ENCODE measurements at regions not wholly inside any gene's neighbourhood (a gene's known extent, or its start where the extent isn't known, plus 50 kb on each side); places are given as distances from the start of the nearest gene placed in this dataset.
"Not testable (repeated sequence)": the region's sequence is repeated elsewhere in the genome, so short reads cannot be mapped to it uniquely, and the experiment has no call there.

DNA sequence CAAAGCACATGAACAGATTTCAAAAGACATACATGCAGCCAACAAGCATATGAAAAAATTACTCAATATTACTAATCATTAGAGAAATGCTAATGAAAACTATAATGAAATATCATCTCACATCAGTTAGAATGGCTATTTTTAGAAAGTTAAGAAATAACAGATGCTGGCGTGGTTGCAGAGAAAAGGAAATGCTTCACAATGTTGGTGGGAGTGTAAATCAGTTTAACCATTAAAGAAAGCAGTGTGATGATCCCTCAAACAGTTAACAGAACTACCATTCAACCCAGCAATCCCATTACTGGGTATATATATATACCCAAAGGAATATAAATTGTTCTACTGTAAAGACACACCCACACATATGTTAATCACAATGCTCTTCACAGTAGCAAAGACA, 117.7 kb upstream of the SETBP1 start:
- Mint-ChIP-seq H3K27ac (no peak overlapping the region), H3K9me3 (ENCODE audit: insufficient read depth) (no peaks in the 10 kb centered on the region), H3K4me1 (ENCODE audit: low read depth) (no peaks in the 10 kb centered on the region), H3K4me3 (no peak overlapping the region), H3K36me3 (ENCODE audit: low read depth) (no peaks in the 10 kb centered on the region), H3K27me3 (ENCODE audit: low read depth) (peaks cover 4% of the 10 kb centered on the region)
- no peak for ATAC-seq
- ChIA-PET CTCF (no interaction called here), POLR2A (no interaction called here)
- no peak for DNase-seq

DNA sequence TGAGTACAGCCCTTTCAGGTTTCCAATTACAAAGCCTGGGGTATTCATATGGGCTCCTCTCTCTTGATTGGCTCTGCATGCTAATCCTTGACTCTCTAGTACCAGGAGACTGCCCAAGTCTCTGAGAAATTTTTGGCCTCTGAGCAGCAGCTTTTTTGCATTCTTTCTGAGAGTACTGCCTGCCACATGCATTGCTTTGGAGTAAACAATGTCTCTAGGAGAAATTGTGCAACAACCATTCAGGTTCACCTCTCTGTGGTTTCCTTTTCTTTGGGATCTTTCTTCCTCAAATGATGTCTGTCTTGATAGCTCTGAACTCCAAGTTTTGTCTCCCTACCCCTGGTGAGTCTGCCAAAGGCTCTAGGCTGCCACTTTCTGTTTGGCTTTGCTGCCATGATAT, 115.8 kb upstream of the SETBP1 start:
- H3K9me3 Mint-ChIP-seq (ENCODE audit: insufficient read depth) = no peaks in the 10 kb centered on the region
- no peak for ATAC-seq
- no peak overlapping the region for H3K4me3 Mint-ChIP-seq
- H3K27ac Mint-ChIP-seq = no peak overlapping the region
- CTCF ChIA-PET = no interaction called here
- no peaks in the 10 kb centered on the region for H3K36me3 Mint-ChIP-seq (ENCODE audit: low read depth)
- no peaks in the 10 kb centered on the region for H3K4me1 Mint-ChIP-seq (ENCODE audit: low read depth)
- no peak for DNase-seq
- POLR2A ChIA-PET = no interaction called here
- peaks cover 1% of the 10 kb centered on the region for H3K27me3 Mint-ChIP-seq (ENCODE audit: low read depth)

DNA sequence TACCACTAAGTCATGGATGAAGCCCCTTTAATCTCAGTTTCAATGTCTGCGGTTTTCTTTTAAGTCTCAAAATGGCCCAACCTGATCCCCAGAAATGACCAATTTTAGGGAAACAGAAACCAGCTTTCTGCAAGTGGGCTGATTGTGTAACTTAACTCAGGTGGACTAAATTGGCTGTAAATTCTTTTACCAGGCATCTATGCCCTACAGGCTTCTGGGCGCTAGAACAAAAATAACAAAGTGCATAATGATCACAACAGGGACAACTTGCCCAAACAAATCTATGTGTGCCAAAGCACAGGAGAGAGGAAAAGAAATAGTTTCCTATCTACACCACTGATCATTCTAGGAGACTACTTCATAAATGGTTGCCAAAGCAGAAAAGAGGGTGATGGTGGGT, 112.3 kb upstream of the SETBP1 start:
- ATAC-seq (no peak), DNase-seq (no peak)
- Mint-ChIP-seq H3K27ac (no peak overlapping the region), H3K4me3 (no peak overlapping the region), H3K9me3 (ENCODE audit: insufficient read depth) (no peaks in the 10 kb centered on the region), H3K4me1 (ENCODE audit: low read depth) (no peaks in the 10 kb centered on the region), H3K36me3 (ENCODE audit: low read depth) (no peaks in the 10 kb centered on the region), H3K27me3 (ENCODE audit: low read depth) (peaks cover 1% of the 10 kb centered on the region)
- POLR2A ChIA-PET = no interaction called here
- CTCF ChIA-PET = no interaction called here

DNA sequence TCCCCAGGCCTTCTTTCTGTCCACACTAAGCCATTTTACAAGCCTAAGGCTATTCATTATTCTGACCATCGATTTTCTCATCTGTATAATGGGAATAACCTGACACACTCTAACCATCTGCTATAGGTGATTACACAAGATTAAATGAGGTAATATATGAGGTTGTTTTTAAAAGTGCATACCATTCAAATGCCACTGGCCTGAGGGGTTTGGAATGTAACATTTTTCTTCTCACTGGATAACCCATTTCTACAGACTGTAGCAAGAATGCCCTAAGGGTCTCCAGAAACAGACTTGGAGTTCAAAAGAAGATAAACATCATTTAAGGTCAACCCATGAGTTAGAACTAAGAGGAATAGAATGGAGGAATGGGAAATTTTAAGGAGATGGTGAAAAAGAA, 111.7 kb upstream of the SETBP1 start:
- H3K4me1 Mint-ChIP-seq (ENCODE audit: low read depth) = no peaks in the 10 kb centered on the region
- no peaks in the 10 kb centered on the region for H3K36me3 Mint-ChIP-seq (ENCODE audit: low read depth)
- H3K27me3 Mint-ChIP-seq (ENCODE audit: low read depth) = peaks cover 1% of the 10 kb centered on the region
- ChIA-PET CTCF (interaction anchor here (2.4 kb wide), 1 partner anchor 11 kb away, joined by 7 read pairs; no protein-coding TSS in a partner anchor), POLR2A (no interaction called here)
- no peak overlapping the region for H3K4me3 Mint-ChIP-seq
- DNase-seq = no peak
- H3K27ac Mint-ChIP-seq = no peak overlapping the region
- no peak for ATAC-seq
- no peaks in the 10 kb centered on the region for H3K9me3 Mint-ChIP-seq (ENCODE audit: insufficient read depth)

DNA sequence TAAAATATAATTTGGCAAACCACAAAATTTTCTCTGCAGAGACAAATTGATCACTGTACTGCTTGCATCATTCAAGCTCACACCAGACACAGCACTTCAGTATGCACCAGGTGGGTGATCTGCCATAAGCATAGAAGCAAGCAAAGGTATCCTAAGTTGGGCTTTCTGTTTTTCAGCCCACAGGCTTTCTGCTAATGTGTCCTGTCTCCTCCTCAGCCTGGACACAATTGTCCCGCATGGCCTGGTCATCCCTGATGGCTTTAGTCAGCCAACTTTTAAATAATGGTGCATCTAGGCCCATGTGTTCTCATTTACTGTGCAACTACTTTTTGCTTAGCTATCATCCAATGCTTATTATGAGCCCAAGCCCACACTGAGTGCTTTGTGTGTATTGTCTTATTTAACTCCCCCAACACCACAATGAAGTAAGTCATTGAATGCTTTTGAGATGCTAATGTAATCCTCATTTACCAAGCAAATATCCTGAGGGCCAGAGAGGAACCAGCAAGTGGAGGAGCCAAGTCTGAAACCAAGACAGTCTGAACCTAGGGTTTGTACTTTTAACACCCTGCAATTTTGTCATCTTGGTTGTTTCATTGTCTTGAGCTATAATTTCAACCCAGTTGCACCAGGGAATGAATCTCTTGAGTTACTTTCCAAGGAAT, 111.2 kb upstream of the SETBP1 start:
- no peak overlapping the region for H3K27ac Mint-ChIP-seq
- H3K9me3 Mint-ChIP-seq (ENCODE audit: insufficient read depth) = no peaks in the 10 kb centered on the region
- DNase-seq (no peak), ATAC-seq (no peak)
- H3K27me3 Mint-ChIP-seq (ENCODE audit: low read depth) = peaks cover 1% of the 10 kb centered on the region
- H3K4me3 Mint-ChIP-seq = no peak overlapping the region
- no peaks in the 10 kb centered on the region for H3K4me1 Mint-ChIP-seq (ENCODE audit: low read depth)
- ChIA-PET POLR2A (no interaction called here), CTCF (interaction anchor here (2.4 kb wide), 1 partner anchor 10 kb away, joined by 7 read pairs; no protein-coding TSS in a partner anchor)
- H3K36me3 Mint-ChIP-seq (ENCODE audit: low read depth) = no peaks in the 10 kb centered on the region

DNA sequence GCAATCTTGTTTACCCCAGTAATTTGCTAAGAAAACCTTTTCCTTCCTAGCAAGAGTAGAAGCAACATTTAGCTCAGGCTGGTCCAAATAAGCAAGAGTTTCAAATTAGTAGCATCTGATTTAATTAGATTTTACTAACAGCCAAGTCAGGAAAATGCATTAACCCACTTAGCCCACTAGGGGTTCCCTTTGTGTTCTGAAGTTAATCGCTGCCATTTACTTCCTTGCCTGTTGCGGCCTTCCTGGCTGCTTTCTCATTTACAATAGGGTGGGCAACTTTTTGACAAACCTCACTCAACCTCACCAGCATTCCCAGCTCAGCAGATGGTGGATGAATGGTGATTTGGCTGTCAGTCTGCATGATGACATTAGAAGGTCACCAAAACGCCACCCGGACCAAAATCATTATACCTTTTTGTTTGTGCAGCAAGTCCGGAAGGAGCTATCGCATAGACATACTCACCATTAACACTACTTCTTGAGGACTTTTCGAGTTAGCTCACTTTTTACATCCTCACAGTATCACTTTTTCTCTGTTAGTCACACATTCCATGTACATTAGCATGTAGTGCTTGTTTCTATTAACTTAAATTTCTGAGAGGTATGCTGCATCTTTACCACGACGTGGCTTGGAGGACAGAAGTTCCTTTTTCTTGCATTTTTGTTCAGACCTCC, 101.5 kb upstream of the SETBP1 start:
- no peak overlapping the region for H3K4me3 Mint-ChIP-seq
- peaks cover under 1% of the 10 kb centered on the region for H3K27me3 Mint-ChIP-seq (ENCODE audit: low read depth)
- peaks cover 13% of the 10 kb centered on the region for H3K4me1 Mint-ChIP-seq (ENCODE audit: low read depth)
- no peaks in the 10 kb centered on the region for H3K36me3 Mint-ChIP-seq (ENCODE audit: low read depth)
- no peak overlapping the region for H3K27ac Mint-ChIP-seq
- H3K9me3 Mint-ChIP-seq (ENCODE audit: insufficient read depth) = no peaks in the 10 kb centered on the region
- ChIA-PET POLR2A (no interaction called here), CTCF (interaction anchor here (0.7 to 1.5 kb wide), 5 partner anchors 9 to 115 kb away, joined by 3 to 7 read pairs (median 3); no protein-coding TSS in a partner anchor)
- no peak for ATAC-seq
- DNase-seq = peak; percentile 21

DNA sequence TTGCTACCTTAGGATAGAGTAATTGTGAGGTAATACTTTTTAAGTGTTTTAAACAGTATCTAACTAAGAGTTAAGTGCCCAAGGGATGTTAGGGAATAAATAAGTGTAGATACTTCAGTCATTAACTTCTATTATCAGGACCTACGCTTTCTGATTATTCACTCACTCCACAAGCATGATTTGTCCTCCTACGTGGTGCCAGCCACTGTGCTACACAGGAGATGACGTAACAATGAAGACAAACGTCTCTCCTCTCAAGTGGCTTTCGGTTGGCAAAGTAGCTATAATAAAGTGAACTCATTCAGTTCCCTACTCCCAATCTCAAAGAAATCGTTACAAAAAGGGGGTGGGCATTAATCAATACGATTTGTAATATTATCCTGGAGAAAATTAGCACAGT, 100.9 kb upstream of the SETBP1 start:
- POLR2A ChIA-PET = no interaction called here

DNA sequence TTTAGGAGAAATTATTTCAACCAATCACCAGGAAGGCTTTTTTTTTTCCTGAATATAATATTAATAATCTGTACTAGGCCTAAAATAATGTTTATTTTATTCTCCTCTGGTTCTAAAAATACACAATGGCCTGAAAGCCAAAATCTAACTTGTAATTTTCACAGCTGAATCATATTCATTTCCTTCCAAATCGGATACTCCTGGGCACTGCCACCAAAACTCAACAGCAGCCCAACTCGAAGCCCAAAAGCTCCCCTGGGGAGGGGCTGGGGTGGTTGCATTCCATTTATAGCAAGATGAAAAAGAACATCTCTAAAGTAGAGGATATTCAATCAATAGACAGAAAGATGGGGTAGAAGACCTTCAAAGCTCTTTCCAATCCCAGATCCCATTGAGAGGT, 100.5 kb upstream of the SETBP1 start:
- H3K27me3 Mint-ChIP-seq (ENCODE audit: low read depth) = peaks cover 3% of the 10 kb centered on the region

More for the DNA sequence above, 100.9 kb upstream of the SETBP1 start:
- Mint-ChIP-seq H3K27ac (no peak overlapping the region), H3K36me3 (ENCODE audit: low read depth) (no peaks in the 10 kb centered on the region), H3K4me1 (ENCODE audit: low read depth) (peaks cover 13% of the 10 kb centered on the region), H3K9me3 (ENCODE audit: insufficient read depth) (no peaks in the 10 kb centered on the region), H3K27me3 (ENCODE audit: low read depth) (peaks cover 3% of the 10 kb centered on the region), H3K4me3 (no peak overlapping the region)
- ATAC-seq (no peak), DNase-seq (no peak)
- CTCF ChIA-PET = interaction anchor here (0.9 to 1.6 kb wide), 4 partner anchors 9 to 29 kb away, joined by 3 to 7 read pairs (median 4); no protein-coding TSS in a partner anchor

DNA sequence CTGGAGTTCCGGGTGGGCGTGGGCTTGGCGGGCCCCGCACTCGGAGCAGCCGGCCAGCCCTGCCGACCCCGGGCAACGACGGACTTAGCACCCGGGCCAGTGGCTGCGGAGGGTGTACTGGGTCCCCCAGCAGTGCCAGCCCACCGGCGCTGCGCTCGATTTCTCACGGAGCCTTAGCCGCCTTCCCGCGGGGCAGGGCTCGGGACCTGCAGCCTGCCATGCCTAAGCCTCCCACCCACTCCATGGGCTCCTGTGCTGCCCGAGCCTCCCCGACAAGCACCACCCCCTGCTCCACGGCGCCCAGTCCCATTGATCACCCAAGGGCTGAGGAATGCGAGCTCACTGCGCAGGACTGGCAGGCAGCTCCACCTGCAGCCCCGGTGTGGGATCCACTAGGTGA, 99.9 kb upstream of the SETBP1 start:
- CTCF ChIA-PET = interaction anchor here (1.6 kb wide), 1 partner anchor 8 kb away, joined by 3 read pairs; no protein-coding TSS in a partner anchor
- peaks cover 12% of the 10 kb centered on the region for H3K4me1 Mint-ChIP-seq (ENCODE audit: low read depth)
- ATAC-seq; POLR2A ChIA-PET; H3K27ac Mint-ChIP-seq; DNase-seq; H3K9me3 Mint-ChIP-seq (ENCODE audit: insufficient read depth); H3K36me3 Mint-ChIP-seq (ENCODE audit: low read depth); H3K27me3 Mint-ChIP-seq (ENCODE audit: low read depth); H3K4me3 Mint-ChIP-seq: not testable (repeated sequence)

More for the DNA sequence above, 100.5 kb upstream of the SETBP1 start:
- ChIA-PET POLR2A (no interaction called here), CTCF (interaction anchor here (0.9 to 1.6 kb wide), 3 partner anchors 9 to 29 kb away, joined by 3 to 7 read pairs (median 5); no protein-coding TSS in a partner anchor)
- Mint-ChIP-seq H3K27ac (no peak overlapping the region), H3K4me1 (ENCODE audit: low read depth) (peaks cover 13% of the 10 kb centered on the region), H3K36me3 (ENCODE audit: low read depth) (no peaks in the 10 kb centered on the region), H3K4me3 (no peak overlapping the region), H3K9me3 (ENCODE audit: insufficient read depth) (no peaks in the 10 kb centered on the region)
- DNase-seq = no peak
- no peak for ATAC-seq

DNA sequence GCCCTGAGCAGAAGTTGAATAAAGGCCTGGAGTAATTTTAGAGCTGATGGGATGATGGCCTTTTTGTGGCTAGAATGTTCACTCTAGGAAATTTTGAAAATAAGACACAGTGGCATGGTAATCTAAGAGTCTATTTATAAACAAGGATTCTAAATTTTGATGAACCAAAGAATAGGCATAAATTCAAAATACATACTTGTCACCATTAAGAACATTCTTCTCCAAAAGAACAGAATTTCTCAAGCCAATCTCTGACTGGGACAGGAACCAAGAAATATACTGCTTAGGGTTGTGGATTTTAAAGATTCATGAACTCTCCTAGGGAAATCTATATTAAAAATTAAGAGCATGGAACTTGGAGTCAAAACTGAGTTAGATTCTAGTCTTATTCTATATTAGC, 98.2 kb upstream of the SETBP1 start:
- Mint-ChIP-seq H3K4me1 (ENCODE audit: low read depth) (peaks cover 7% of the 10 kb centered on the region), H3K9me3 (ENCODE audit: insufficient read depth) (no peaks in the 10 kb centered on the region), H3K4me3 (no peak overlapping the region), H3K27me3 (ENCODE audit: low read depth) (peaks cover 3% of the 10 kb centered on the region), H3K27ac (no peak overlapping the region), H3K36me3 (ENCODE audit: low read depth) (no peaks in the 10 kb centered on the region)
- ChIA-PET POLR2A (no interaction called here), CTCF (no interaction called here)
- ATAC-seq (no peak), DNase-seq (no peak)

DNA sequence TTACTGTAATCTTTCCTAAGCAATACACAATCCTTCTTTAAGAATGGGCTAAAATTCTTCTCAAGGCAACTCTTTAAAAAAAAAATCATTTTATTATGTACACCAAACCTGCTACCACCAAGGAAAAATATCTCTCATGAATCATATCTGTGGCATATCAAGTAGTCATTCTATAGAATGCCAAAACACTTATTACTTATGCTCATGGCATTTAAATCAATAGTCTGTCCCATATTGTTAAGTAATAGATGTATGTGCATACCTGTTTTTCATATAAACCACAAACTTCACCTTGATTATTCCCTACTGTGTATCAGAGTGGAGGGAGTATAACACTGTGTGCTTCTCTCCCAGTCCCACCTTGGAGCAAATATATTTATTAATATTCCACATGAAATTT, 95.8 kb upstream of the SETBP1 start:
- Mint-ChIP-seq H3K4me1 (ENCODE audit: low read depth) (peaks cover 7% of the 10 kb centered on the region), H3K9me3 (ENCODE audit: insufficient read depth) (no peaks in the 10 kb centered on the region), H3K27me3 (ENCODE audit: low read depth) (peaks cover 6% of the 10 kb centered on the region), H3K27ac (no peak overlapping the region), H3K4me3 (no peak overlapping the region), H3K36me3 (ENCODE audit: low read depth) (no peaks in the 10 kb centered on the region)
- ATAC-seq (no peak), DNase-seq (no peak)
- ChIA-PET POLR2A (no interaction called here), CTCF (no interaction called here)

DNA sequence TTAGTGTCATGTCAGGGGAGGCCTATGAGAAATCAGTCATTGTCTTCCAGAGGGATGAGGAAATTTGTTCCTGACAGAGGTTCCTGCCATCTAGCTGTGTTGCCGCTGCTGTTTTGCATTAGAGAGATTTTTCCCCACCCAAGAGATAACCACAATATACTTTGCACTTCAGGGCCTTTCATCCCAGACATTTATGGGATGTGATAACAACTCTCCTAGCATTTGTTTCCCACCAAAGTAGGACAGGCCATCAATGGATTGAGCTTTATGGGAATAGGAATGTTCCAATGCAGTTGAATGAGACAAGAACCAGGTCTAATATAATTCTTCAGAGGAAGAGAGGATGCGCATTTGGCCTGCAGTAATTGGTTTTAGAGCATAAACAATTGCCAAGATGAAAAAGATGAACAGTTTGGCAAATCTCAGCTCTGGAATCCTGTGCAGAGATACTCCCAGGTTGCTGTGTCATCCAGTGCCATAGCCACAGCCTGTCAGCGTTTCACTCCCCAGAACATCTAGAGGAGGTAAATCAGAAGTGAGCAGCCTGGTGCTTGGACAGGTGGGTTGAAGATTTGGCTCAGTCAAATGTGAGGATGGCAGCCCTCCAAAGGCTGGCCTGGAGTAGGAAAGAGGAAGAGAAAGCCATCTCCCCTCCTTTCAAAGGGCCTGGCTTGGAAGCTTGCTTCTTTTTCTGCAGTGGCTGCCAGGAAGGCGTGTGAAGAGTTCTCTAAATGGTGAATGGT, 93.7 kb upstream of the SETBP1 start:
- Mint-ChIP-seq H3K27ac (no peak overlapping the region), H3K9me3 (ENCODE audit: insufficient read depth) (no peaks in the 10 kb centered on the region), H3K27me3 (ENCODE audit: low read depth) (peaks cover 6% of the 10 kb centered on the region), H3K36me3 (ENCODE audit: low read depth) (no peaks in the 10 kb centered on the region), H3K4me3 (no peak overlapping the region), H3K4me1 (ENCODE audit: low read depth) (peaks cover under 1% of the 10 kb centered on the region)
- ATAC-seq (no peak), DNase-seq (no peak)
- ChIA-PET CTCF (no interaction called here), POLR2A (interaction anchor here (0.6 kb wide), 1 partner anchor 362 kb away, joined by 3 read pairs; no protein-coding TSS in a partner anchor)
